OCI-LY7 (cell line): ENCODE measurements at regions not wholly inside any gene's neighbourhood (a gene's known extent, or its start where the extent isn't known, plus 50 kb on each side); places are given as distances from the start of the nearest gene placed in this dataset.

Source experiments
- CTCF ChIP-seq: fragments of 200-600 bp; sonication (generic); conservative IDR thresholded peaks from 2 replicates; pipeline ENCODE4 v1.5.1; 2014; ENCODE audit warnings: mild to moderate bottlenecking, antibody characterized with exemption, low read length, moderate library complexity, mixed read lengths
- EZH2phosphoT487 ChIP-seq: fragments of 200-600 bp; sonication (generic); IDR thresholded peaks from 2 replicates; pipeline ENCODE4 v1.6.1; 2018; ENCODE audit warnings: low read depth, borderline replicate concordance, mild to moderate bottlenecking, mixed run types, antibody characterized with exemption, low read length, moderate library complexity, mixed read lengths

GRCh38 chr2:8629402-8629801 is 52.5 kb upstream of the ID2 start:
- TF ChIP-seq CTCF: no peak
- TF ChIP-seq EZH2phosphoT487: no peak
